OCI-LY1 (cell line): ENCODE measurements at regions not wholly inside any gene's neighbourhood (a gene's known extent, or its start where the extent isn't known, plus 50 kb on each side); places are given as distances from the start of the nearest gene placed in this dataset.

Experiments
- CTCF ChIP-seq: fragments of 200-600 bp; sonication (generic), shearing (Covaris generic); IDR thresholded peaks from 2 replicates; pipeline ENCODE4 v1.5.1; 2017; ENCODE audit warnings: mild to moderate bottlenecking, antibody characterized with exemption, low read length, moderate library complexity, mixed read lengths
- EZH2 ChIP-seq: fragments of 200-600 bp; sonication (generic), shearing (Covaris generic); IDR thresholded peaks from 2 replicates; pipeline ENCODE4 v1.8.0; 2017; ENCODE audit warnings: borderline replicate concordance, mixed run types, mild to moderate bottlenecking, antibody characterized with exemption, low read length, moderate library complexity, mixed read lengths

GRCh38 chr4:119709418-119709817 is 80.8 kb upstream of the PDE5A start:
- TF ChIP-seq CTCF: no peak
- TF ChIP-seq EZH2: no peak
